ENCODE measurements at regions not wholly inside any gene's neighbourhood (a gene's known extent, or its start where the extent isn't known, plus 50 kb on each side); places are given as distances from the start of the nearest gene placed in this dataset.

DNA sequence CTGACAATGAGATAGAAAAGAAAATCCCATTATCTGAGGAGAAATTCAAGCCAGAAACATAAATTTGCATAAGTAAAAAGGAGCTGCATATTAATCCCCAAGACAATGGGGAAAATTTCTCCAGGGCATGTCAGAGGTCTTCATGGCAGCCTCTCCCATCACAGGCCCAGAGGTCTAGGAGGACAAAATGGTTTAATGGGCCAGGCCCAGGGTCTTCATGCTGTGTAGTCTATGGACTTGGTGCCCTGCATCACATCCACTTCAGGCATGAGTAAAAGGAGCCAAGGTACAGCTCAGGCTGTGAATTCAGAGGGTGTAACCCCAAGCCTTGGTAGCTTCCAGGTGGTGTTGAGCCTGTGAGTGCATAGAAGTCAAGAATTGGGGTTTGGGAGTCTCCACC lies 1097.2 kb upstream of the RAG2 start:
- no peak for DNase-seq

DNA sequence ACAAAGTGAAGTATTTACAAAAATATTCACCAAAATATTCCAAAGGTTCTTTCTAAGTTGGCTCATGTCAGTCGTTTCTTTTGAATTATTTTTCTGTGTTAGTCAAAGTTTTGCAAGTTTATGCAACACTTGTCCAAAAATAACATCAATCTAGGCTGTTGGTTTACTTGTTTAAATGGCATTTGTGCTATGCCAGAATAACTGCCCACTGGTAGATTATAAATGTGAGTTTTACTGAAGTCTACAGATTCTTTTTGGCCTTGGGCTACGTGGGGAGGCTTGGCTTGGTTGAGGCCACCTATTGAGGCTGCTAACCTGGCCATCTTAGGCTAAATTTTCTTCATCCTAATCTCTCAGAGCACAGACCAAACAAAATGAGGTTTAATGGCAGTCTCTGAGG lies 1091.9 kb upstream of the RAG2 start:
- DNase-seq: no peak

DNA sequence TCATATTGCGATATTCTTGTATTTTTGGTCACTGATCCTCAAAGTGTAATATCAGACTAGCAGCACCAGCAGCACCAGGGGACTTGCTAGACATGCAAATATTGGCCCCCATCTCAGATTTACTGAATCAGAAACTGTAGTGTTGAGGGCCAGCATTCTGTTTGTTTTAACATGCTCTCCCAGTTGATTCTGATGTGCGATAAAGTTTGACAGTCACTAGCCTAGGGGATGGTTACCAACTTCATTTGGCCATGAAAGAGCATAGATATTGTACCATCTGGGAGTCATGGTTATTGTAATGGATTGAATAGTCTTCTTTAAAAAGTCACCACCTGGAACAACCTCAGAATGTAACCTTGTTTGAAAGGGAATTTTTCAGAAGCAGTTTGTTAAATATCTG lies 1090.4 kb upstream of the RAG2 start:
- DNase-seq: no peak

DNA sequence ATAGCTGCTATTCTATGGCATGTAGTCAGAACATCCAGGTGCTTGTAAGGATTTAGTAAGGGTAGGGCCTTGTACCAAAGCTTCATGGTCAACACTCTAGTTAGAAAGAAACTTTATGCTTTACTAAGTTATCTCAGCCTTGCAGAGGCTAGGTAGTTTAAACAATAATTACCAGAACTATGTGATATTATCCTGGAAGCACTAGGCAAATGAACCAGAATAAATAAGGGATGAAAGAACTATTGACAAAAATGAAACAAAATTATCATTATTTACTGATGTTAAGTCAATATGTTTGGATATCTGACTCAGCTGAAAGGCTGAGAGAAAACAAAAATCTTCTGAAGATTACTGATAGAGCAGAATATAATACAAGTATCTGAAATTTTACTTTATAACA lies 1089.1 kb upstream of the RAG2 start:
- no peak for DNase-seq

DNA sequence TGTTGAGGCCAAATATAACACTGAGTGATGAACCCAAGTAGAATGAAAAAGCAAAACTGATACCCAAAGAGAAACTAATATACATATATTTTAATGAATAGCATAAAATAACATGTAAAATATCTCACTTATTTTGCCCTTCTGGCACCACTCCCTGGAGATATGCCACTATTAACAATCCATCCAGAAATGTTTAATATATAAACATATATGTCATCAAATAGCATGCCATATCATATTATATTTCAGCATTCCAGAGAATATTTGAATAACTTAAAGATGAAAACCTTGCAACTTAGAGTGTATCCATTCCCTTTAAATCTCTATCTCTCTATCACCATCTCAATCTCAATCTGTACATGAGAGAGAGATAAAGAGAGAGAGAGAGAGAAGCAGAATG lies 1073.3 kb upstream of the RAG2 start:
- DNase-seq: no peak

DNA sequence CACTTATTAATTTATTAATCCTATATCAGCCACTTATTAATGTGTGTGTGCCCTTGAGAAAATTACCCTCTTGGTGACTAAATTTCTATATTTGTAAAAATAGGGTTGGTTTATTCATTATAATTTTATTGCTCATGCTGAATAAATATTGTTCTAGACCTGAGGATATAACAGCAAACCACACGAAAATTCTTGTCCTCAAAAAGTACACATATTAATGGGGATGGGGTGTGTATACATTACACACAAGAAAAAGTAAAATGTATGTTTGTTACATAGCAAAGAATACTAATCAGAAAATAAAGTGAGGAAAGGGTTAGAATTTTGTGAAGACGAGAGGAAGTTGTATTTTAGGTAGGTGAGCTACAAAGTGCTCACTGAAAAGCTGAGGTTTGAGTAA lies 1068.9 kb upstream of the RAG2 start:
- no peak for DNase-seq

DNA sequence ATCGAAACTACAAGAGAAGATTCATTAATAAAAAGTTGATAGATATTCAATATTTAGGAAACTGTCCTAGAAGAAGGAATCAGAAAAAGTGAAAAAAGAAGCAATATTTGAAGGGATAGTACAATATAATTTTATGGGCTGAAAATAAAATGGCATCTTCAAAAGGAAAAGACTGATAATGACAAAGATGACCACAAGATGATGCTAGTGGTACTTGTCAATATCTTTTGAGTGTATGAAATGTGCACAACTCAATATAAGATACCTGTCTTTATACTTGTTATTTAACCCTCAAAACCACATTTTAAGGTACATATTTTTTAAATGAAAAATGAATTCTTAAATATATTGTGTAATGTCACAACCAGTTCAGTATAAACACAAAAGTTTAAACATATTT lies 1059.6 kb upstream of the RAG2 start:
- DNase-seq: no peak

DNA sequence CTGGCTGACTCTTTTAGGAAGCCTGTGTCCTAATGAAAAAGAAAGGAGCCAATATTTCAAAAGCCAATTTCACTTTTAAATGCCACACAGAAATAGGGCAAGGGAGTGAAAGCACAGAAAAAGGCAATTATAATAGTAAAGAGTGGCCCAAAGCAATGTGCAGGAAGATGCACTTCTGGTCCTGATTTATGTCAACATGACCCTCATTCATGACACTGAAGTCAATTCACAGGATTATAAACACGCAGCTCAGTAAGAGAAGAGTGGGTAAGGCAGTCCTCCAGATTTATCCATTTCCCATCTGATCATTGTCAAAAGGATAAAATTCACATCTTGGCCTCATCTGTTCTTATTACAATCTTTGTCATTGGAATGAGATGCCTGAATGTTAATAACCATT lies 1049.7 kb upstream of the RAG2 start:
- DNase-seq: no peak

DNA sequence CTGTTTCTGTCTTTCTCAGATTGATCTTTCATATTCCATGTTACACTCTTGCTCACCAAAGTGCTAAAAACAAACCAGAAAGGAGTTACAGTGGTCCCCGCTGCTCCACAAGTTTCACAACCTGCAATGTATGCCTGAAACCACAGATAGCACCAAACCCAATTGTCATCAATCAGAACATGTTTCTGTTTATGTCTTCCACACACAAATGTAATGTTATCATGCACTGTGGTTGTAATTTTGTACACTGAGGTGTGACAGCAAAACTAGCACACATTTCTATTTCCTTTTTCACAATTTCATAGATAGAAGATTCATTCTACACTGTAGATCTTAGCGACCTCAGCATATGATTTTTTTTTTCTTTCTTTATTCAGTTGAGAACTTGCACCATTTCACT lies 1045.9 kb upstream of the RAG2 start:
- no peak for DNase-seq

DNA sequence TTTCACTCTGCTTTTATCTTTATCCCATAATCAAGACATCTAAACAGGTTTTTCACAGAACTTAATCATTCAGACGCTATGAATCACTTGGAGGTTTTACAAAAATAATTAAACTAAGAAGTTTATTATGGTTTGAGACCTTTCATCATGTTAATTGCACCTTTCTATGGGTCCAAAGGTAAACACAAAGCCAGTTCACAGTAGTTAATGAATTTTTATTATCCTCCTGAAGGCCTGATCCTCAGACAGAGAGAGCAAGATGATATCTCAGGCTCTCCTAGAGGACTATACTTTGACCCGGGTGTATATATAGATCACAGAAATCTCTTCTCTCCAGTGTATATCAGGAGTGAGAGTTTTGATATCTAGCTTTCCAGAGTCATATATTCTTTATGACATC lies 1044.3 kb upstream of the RAG2 start:
- no peak for DNase-seq

DNA sequence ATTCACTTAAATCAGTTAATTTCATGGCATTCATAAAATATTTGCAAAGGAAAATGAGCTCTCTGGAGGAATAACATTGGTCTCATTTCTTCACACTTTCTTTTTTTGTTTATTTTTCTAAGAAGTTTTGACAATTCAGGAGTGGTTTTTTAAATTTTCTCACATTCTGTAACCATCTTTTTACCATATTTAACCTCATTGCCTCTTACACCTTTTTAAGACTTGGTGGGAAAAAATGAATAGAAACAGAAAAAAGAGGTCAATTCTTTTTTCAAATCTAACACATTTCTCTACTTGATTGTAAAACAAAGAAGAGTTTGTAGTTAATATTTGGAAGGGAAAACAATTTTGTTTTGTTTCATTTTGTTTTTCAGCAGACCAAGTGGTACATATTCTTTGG lies 1034.7 kb upstream of the RAG2 start:
- no peak for DNase-seq

DNA sequence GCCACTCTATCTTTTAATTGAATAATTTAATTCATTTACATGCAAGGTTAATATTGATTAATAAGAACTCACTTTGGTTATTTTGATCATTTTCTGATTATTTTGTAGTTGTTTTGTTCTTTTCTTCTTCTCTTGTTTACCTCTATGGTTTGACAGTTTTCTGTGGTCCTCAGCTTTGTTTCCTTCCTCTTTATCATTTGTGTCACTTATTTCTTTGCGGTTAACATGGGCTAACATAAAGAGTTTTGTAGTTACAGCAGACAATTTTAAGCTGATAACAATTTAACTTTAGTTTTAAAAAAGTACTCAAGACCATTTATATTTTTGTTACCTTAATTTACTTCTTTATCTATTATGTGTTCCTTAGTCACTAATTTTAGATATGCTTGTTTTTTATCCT lies 1032.8 kb upstream of the RAG2 start:
- DNase-seq: no peak

DNA sequence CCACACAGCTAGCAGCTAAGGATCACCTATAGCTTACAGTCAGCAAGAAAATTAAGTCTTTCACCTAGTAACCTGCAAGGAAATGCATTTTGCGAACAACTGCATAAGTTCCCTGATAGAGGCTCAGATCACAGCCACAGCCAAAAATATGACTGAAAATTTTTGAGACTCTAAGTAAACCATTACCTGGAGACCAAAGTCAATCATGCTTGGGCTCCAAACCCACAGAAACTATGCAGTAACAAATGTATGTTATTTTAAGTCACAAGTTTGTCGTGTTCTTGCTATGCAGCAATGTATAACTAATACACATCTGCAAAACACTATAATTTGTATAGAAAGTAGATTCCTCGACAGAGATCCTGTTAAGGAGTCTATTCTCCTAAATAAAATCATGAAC lies 1025.7 kb upstream of the RAG2 start:
- no peak for DNase-seq

DNA sequence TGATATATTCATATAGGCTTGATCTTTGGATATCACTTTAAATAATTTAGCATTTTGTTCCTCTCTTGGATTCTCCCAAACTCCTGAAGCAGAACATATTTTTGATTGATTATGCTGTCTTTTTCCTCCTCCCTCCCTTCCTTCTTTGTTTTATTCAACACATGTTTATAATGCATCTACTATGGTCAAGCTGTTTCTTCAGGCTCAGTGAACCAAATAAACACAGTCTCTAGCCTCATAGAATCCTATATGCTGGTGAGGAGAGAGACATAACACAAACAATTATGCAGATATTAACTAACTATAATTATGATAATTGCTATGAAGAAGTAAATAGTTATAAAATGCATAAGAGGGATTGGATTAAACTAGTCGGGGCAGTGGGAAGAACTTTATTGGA lies 1023.6 kb upstream of the RAG2 start:
- no peak for DNase-seq

DNA sequence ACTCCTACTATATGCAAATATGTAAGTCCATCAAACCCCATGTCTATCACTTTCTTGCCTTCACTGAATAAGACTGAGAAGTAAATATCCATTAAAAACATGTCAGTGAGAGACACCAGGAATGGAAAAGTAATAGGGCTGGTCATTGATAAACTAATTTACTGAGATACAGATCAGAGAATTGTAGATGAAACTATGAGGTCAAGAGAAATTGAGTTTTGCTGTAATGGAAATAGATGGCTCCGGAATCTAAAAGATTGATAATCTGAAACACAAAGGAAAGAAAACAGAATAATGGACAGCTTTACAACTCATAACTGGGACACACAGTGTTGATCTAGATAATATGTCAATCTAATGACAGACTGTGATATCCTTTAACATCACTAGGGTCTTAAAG lies 1018.3 kb upstream of the RAG2 start:
- no peak for DNase-seq

DNA sequence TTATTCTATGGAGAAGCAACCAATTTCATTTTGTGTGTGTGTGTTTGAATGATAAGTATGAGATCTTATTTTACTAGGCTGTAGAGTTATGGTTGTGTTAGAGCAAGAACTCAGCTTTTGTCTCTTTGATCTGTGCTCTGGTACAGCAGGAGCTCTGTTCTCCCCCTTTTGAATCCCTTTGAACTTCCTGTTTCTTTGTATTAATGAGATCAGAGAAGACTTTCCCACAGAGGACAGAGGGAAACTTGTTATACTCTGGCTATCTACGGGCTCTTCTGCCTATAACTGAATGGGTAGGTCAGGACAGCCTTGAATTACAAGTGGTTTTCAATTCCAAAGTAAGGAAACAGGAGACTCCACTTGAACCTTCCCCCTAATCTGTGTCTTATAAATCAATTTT lies 1015.0 kb upstream of the RAG2 start:
- no peak for DNase-seq

DNA sequence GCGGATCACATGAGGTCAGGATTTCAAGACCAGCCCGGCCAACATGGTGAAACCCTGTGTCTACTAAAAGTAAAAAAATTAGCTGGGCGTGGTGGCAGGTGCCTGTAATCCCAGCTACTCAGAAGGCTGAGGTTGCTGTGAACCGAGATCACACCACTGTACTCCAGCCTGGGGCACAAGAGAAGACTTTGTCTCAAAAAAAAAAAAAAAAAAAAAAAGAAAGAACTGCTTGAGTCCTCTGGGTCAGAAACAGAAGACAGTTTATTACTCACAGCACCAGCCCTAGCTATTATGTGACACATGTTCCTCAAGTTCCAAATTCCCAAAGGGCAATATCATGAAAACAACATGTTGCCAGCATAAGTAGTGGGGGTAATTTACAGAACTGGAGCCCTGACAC lies 1014.1 kb upstream of the RAG2 start:
- no peak for DNase-seq

DNA sequence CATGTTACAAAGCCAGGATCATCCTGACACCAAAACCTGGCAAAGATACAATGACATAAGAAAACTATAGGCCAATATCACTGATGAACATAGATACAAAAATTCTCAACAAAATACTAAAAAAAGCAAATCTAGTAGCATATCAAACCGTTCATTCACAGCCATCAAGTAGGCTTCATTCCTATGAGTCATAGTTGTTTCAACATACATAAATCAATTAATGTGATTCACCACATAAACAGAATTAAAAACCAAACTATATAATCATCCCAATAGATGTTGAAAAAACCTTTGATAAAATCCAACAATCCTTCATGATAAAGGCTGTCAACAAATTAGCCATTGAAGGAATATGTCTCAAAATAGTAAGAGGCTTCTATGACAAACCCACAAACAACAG lies 1007.2 kb upstream of the RAG2 start:
- no peak for DNase-seq

DNA sequence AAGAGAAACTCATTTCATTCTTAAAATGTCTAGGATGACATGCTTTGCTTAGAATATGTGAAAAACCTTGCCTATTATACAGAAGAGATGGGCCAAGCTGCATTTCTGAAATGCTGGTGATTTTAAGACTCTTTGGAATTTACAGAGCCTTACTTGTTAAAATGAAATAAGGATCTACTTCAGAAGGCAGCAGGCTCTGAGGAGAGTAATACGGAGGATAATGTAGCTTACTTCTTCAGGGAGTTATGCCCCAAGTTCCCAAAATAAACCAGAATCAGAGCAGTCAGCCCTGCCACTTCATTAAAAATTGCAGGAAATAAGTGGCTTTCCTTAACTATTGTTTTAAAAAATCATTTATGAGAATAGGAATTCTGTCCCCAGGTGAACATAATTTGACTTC lies 1000.3 kb upstream of the RAG2 start:
- no peak for DNase-seq

DNA sequence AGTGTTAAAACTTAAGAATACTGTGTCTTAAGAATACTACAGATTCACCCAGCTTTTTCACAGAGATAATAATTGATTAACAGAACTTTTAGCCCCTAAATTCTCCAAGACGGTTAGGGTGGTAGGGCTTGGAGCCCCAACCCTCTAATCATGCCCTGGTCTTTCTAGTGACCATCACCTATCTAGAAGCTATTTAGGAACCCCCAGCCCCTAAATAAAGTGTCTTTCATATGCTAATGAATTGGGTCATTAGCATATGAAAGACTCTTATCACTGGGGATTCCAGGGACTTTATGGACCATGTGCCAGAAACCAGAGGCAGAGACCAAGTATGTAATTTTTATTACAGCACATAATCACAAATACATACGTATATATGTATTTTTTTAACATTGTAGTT lies 999.7 kb upstream of the RAG2 start:
- DNase-seq: no peak

DNA sequence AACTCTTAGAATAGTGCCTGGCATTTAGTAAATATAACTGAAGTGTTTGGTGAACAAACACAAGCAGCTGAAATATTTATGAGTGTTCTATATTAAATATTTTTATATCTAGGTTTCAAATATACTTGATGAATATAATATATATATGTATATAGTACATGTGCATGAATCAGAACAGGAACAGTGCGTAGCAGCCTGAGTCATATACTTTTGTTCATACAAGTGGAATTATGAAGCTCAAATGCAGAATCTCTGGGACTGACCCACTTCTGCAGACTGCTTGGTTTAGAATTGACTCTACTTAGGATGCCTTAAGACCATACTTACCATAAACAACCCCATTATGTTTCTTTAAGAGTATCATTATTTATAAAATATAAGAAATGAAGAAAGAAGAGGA lies 997.8 kb upstream of the RAG2 start:
- no peak for DNase-seq

DNA sequence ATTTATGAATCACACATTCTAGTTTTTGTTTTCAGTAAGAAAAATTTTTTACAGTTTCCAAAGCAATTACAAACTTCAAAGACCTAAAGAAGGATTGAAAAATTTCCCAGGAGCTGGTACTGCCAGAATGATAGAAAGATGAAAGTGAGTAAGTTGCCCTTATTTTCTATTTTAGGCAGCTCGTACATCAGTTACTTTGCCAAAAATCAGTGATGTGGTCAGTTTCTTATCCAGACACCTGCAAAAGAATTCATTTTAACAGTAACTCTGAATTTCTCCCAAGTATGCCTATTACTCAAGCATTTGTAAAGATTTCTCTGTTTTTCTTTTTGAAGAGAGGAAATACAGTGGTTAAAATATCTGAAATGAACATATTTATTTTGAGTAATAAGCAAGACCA lies 976.3 kb upstream of the RAG2 start:
- no peak for DNase-seq

DNA sequence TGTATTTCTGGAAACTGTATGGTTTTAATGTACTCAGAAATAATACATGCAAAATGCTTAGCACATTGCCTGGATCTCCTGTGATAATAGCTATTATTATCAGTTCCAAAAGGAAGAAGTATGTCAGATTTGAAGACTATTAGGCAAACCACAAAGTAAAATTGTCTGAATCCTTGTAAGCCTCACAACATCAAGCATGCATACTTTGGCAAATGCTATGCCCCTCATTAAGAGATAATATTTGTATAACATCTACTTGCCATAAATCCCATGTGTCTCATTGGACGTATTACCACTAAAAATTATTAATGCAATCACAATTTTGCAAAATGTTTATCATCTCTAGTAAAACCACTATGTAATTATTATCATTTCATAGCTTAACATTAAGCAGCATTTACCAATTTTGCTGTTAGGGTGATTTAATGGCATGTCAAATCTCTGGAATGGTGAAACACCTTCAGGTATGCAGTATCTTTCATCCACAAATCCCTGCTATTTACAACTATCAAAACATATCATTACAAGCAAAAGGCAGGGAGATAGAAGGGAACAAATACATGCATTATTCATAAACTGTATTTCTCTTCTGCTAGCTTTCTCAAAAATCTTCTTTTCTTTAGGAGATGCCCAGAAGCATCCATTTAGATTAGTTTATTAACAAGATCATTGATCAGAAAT lies 974.6 kb upstream of the RAG2 start:
- no peak for DNase-seq

DNA sequence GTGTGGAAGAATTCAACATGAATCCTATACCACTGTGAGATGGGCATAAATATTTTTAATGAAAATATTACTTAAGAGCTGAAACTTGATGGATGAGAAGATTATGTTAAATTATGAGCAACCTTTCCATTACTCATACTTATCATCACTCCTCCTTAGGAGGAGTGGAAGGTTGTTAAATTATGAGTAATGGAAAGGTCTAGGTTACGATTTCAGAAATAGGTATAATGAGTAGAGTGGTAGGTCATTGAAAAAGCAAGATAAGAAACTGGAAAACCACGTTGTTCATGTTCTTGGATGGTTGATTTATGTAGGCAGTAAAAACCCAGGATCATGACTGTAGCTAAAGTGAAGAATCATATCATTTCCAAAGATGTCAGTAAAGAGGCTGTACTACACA lies 973.2 kb upstream of the RAG2 start:
- DNase-seq: no peak

DNA sequence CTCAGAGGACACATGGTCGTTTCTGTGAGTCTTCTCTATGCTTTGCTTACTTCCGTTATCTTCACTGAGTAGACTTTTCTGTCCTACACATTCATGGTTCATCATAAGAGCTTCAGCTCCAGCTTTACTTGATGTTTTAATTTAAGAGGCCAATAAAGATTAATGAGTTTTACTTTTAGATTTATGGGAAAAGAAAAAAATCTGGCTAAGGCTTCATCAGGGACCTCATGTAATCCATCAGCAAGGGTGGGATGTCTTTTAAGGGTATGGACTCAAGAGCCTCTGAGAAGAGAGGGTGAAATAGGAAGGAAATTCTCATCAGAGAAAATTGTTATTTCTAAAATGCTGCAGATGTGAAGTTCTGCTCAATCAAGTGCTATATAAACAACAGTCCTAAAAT lies 963.0 kb upstream of the RAG2 start:
- no peak for DNase-seq

DNA sequence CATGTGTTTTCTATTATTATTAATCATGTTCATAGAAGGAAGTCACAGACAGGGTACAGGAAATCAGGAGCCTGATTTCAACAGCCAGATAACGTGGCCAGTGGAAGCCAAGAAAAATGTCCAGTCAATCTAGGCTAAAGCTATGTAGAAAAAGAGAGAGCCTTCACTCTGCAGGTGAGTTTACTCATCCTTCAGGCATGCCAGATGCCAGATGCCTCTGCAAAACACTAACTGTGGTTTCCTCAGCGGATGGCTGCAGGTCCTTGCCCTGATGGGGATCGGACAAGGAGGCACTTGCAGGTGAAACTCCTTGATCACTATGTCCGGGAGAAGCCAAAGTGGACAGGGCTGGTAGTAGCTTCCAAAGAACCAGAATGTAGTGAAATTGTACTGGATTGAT lies 962.3 kb upstream of the RAG2 start:
- DNase-seq: no peak

Measured in activated CD4-positive, alpha-beta T cell treated with anti-CD3 and anti-CD28 coated beads for 48 hours (primary cell).